Testis (tissue), 2 donors: ENCODE measurements at regions not wholly inside any gene's neighbourhood (a gene's known extent, or its start where the extent isn't known, plus 50 kb on each side); places are given as distances from the start of the nearest gene placed in this dataset.

Source experiments
- CTCF ChIP-seq, 3 experiments: fragments of 450-650 bp in 2 of 3; fragments of 200-600 bp in 1 of 3; sonication (generic) in 1 of 3; IDR thresholded peaks; one replicate each; pipeline ENCODE4 v1.5.1; 2016 to 2019; ENCODE audit warnings: antibody characterized with exemption in 3 of 3, mild to moderate bottlenecking in 2 of 3, moderate library complexity in 1 of 3
- POLR2A ChIP-seq: fragments of 450-650 bp; IDR thresholded peaks from one replicate; pipeline ENCODE4 v1.6.1; 2017; ENCODE audit warnings: antibody characterized with exemption, mild to moderate bottlenecking, moderate library complexity

GRCh38 chr2:215542690-215543089, 106.8 kb upstream of the FN1 start:
- TF ChIP-seq CTCF (IDR thresholded peaks at IDR 0.05): no peak
- no peak for TF ChIP-seq POLR2A
